GM19463 (cell line): ENCODE measurements at regions not wholly inside any gene's neighbourhood (a gene's known extent, or its start where the extent isn't known, plus 50 kb on each side); places are given as distances from the start of the nearest gene placed in this dataset.
"Not testable (repeated sequence)": the region's sequence is repeated elsewhere in the genome, so short reads cannot be mapped to it uniquely, and the experiment has no call there.

Experiments used
- ATAC-seq: cut with Tn5 transposase; IDR thresholded peaks from one replicate; pipeline ENCODE4 v1.9.1; 2021; ENCODE audit warnings: mild to moderate bottlenecking, moderate library complexity; ENCODE audit not compliant: unreplicated experiment

DNA sequence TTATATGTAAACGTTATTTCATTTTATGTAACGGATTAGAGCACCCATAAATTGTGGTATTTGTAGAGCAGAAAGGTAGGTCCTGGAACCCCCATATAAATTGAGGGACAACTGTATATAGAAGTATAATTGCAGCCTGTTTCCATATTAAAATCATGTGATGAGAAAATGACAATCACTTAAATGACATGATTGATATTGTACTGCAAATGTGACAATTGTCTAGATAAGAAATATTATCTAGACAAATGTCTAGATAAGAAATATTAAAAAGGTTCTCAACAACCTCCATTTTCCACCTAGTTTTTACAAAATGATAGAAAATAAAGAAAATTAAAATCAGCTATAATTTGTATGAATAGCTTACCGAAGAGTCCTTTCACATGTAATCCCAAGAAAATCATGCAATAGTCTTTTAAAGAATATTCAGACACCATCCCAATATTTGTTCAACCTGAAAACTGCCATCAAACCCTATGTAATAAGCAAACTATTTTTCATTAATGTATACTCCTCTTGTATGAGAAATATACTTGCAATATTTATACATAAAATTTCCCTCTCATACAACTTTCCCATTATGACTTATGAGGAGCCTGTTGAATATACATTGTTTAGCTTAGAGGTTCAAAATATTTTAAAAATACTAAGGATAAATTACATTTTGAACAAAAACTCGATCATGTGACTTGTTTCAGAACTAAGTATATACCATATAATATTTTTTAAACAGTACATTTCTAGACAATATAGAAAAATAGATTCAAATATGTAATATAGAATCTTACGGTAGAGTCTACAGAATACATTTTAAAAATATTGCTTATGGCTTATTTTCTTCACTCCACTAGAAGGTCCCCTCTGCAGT, 153.2 kb downstream of the CRPPA start:
- no peak for ATAC-seq

- ATAC-seq = no peak
Observed at GRCh38 chr7:16266877-16267276, 154.5 kb downstream of the CRPPA start.

DNA sequence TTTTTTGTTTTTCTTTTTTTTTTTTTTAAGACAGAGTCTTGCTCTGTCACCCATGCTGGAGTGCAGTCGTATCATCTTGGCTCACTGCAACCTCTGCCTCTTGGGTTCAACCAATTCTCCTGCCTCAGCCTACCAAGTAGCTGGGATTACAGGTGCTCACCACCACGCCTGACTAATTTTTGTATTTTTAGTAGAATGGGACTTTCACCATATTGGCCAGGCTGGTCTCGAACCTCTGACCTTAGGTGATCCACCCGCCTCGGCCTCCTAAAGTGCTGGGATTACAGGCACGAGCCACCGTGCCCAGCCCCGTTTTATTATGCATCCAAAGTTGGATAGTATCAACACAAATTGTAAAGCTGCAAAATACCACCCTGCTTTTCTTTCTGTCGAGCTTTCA, 154.9 kb downstream of the CRPPA start:
- ATAC-seq = not testable (repeated sequence)

DNA sequence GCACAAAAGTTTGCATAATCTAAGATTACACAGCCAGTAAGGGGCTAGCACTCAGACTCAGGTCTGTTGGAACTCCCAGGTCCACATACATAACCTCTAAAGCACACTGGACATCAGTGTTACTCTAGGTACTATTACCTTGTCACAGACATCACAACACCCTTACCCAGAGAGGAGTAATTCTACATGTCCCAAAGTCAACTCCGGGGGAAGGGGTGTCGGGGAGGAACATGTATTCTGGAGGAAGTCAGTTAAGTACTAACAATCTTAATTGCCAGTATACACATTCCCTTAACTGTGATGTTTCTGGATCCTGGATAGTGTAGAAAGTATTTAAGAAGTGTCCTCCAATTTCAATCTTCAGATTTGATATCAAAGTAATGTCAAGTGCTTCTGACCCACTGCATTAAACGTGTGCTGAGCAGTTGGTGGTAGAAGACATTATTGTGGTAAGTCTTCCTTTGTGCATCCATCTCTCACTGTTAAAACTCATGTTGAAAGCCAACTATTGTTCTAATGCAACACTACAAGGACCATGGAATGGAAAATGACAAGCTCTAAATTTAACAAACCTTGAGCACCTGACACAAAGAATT, 155.4 kb downstream of the CRPPA start:
- no peak for ATAC-seq

- no peak for ATAC-seq
Observed at GRCh38 chr7:16264823-16265804, 156.2 kb downstream of the CRPPA start.

- ATAC-seq = no peak
Observed at GRCh38 chr7:16264036-16264819, 157.1 kb downstream of the CRPPA start.

DNA sequence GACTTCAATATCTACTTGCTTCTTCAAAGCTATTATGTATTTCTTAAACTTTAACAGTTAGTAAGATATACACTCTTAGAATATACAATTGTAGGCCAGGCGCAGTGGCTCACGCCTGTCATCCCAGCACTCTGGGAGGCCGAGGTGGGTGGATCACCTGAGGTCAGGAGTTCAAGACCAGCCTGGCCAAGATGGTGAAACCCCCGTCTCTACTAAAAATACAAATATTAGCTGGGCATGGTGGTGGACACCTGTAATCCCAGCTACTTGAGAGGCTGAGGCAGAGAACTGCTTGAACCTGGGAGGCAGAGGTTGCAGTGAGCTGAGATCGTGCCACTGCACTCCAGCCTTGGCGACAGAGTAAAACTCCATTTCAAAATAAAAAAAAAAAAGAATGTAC, 158.0 kb downstream of the CRPPA start:
- ATAC-seq = not testable (repeated sequence)

- no peak for ATAC-seq
Observed at GRCh38 chr7:16261654-16262053, 159.7 kb downstream of the CRPPA start.

- no peak for ATAC-seq
Observed at GRCh38 chr7:16261100-16261499, 160.2 kb downstream of the CRPPA start.

DNA sequence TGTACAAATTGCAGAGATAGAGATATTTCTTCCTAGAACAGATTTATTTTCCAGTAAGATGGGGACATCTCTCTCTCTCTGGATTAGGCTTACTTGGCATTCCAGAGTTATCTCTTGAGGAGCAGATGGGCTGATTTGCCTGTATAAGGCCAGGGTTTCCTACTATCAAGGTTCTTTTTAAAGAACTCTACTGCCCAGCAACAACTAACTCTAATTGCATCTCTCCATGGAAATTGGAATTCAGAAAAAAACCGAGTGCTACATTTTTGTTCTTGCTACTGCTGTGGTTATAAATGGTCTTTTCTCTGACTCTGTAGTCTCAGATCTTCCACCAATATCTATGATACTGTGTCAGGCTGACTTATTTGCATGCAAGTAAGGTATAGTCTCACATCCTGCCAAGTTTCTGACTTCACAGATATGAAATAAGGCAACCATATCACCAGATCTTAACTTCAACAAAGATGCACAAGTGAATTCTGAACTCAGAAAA, 161.1 kb downstream of the CRPPA start:
- peak; percentile 62 for ATAC-seq

DNA sequence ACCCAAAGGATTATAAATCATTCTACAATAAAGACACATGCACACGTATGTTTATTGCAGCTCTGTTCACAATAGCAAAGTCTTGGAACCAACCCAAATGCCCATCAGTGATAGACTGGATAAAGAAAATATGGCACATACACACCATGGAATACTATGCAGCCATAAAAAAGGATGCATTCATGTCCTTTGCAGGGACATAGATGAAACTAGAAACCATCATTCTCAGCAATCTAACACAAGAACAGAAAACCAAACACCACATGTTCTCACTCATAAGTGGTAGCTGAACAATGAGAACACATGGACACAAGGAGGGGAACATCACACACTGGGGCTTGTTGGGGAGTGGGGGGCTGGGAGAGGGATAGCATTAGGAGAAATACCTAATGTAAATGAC, 164.9 kb downstream of the CRPPA start:
- ATAC-seq = not testable (repeated sequence)

- not testable (repeated sequence) for ATAC-seq
Observed at GRCh38 chr7:16255952-16256351, 165.4 kb downstream of the CRPPA start.

GRCh38 chr7:16250655-16251054, 170.7 kb downstream of the CRPPA start:
- not testable (repeated sequence) for ATAC-seq

DNA sequence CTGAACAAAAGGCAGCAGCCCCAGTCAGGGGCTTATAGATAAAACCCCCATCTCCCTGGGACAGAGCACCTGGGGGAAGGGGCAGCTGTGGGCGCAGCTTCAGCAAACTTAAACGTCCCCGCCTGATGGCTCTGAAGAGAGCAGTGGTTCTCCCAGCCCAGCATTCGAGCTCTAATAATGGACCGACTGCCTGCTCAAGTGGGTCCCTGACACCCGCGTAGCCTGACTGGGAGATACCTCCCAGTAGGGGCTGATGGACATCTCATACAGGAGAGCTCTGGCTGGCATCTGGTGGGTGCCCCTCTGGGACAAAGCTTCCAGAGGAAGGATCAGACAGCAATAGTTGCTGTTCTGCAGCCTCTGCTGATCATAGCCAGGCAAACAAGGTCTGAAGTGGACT, 172.1 kb downstream of the CRPPA start:
- not testable (repeated sequence) for ATAC-seq

- not testable (repeated sequence) for ATAC-seq
Observed at GRCh38 chr7:16248556-16248955, 172.8 kb downstream of the CRPPA start.

GRCh38 chr7:16244469-16244868, 176.9 kb downstream of the CRPPA start:
- no peak for ATAC-seq

- no peak for ATAC-seq
Observed at GRCh38 chr7:16242920-16243319, 178.4 kb downstream of the CRPPA start.

DNA sequence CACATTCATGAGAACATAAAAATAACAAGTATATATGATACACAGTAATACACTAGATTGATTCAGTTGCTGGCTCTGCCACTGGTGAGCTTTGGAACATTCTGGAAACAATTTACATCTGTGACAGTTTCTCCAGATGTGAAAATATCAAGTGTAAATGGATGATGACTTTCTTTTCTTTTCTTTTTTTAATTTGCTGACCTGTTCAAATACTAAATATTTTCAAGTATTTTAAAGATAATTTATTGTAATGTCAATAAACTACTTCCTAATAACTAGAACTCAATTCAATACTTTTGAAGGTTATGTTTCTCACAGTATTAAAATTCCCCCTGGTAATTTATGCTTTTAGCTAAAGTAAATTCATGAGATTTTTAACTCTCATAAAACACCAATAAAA, 180.3 kb downstream of the CRPPA start:
- no peak for ATAC-seq

DNA sequence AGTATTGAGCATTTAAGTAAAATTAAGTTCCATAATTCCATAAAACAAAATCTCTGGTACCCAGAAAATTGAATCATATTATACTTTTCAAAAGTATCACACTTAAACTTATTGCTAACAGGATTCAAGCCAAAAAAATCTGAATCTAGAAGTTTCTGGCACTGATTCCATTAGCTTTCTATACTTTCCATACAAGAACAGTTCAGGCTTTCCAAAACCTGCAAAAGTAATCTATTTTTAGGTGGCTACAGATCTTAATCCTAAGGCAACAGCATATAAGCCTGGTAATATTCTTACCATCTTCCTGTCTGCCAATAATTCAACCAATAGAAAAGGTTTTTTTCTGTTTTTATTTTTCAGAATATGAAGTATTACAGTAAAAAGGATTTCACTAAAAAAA, 185.0 kb downstream of the CRPPA start:
- ATAC-seq = no peak
